ENCODE measurements at regions not wholly inside any gene's neighbourhood (a gene's known extent, or its start where the extent isn't known, plus 50 kb on each side); places are given as distances from the start of the nearest gene placed in this dataset.
"Not testable (repeated sequence)": the region's sequence is repeated elsewhere in the genome, so short reads cannot be mapped to it uniquely, and the experiment has no call there.

DNA sequence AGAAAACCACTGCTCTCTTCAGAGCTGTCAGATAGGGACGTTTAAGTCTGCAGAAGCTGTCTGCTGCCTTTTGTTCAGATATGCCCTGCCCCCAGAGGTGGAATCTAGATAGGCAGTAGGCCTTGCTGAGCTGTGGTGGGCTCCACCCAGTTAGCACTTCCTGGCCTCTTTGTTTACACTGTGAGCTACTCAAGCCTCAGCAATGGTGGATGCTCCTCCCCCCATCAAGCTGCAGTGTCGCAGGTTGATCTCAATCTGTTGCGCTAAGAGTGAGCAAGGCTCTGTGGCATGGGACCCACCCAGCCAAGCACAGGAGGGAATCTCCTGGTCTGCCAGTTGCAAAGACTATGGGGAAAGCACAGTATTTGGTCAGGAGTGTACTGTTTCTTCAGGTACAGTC is 59.2 kb upstream of the ZNF641 start:
- DNase-seq (ENCODE audit: low spot score); CTCF ChIA-PET; POLR2A ChIA-PET (ENCODE audit: low non-redundant PET); H3K27ac ChIP-seq: not testable (repeated sequence)

DNA sequence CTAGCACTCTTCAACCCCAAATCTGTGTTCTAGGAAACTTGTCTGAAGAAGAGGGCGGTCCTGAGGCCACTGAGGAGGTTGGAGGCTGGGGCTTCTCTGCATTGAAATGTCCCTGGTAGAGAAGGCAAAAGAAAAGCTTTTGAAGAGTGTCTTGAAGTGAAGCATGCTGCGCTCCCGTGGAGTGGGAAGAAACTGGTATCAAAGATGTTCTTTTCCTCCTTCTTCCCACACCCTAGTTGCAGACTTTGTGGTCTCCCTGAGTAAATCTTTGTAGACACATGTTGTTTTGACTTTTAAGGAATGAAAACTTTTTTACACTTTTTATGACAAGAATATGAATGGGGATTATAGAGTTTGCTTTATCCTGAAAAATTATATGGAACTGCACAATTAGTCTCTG is 59.0 kb upstream of the ANP32D start:
- H3K27ac ChIP-seq: no peak overlapping the region
- TF ChIP-seq, protein P1, sequence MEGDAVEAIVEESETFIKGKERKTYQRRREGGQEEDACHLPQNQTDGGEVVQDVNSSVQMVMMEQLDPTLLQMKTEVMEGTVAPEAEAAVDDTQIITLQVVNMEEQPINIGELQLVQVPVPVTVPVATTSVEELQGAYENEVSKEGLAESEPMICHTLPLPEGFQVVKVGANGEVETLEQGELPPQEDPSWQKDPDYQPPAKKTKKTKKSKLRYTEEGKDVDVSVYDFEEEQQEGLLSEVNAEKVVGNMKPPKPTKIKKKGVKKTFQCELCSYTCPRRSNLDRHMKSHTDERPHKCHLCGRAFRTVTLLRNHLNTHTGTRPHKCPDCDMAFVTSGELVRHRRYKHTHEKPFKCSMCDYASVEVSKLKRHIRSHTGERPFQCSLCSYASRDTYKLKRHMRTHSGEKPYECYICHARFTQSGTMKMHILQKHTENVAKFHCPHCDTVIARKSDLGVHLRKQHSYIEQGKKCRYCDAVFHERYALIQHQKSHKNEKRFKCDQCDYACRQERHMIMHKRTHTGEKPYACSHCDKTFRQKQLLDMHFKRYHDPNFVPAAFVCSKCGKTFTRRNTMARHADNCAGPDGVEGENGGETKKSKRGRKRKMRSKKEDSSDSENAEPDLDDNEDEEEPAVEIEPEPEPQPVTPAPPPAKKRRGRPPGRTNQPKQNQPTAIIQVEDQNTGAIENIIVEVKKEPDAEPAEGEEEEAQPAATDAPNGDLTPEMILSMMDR (conservative IDR thresholded peaks at IDR 0.05; ENCODE audit: low read depth): no peak
- POLR2A ChIA-PET (ENCODE audit: low non-redundant PET): no interaction called here
- CTCF ChIA-PET: no interaction called here
- no peak for DNase-seq (ENCODE audit: low spot score)

DNA sequence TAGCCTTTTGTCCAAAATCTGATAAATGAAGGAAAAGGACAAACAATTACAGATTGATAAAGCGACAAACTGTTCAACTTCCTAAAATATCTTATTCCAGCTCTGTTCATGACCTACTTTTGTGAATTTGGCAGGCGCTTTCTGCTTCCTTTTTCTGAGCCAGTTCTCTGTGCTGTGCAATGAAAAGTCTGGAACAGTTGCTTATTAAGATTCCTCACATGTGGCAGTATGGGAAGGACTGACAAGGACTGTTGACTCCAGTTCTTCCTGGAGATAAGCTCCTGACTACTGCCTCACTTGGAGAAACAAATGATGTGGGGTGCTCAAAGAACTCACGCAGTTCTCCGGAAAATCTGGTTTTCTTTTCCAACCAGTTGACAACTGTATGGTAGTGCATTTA is 58.3 kb upstream of the ANP32D start:
- TF ChIP-seq, protein P1 (conservative IDR thresholded peaks at IDR 0.05; ENCODE audit: low read depth): no peak
- no peak for DNase-seq (ENCODE audit: low spot score)
- ChIA-PET CTCF (no interaction called here), POLR2A (ENCODE audit: low non-redundant PET) (no interaction called here)
- no peak overlapping the region for H3K27ac ChIP-seq

- POLR2A ChIA-PET (ENCODE audit: low non-redundant PET): interaction anchor here (0.7 kb wide), 1 partner anchor 714 kb away, joined by 4 read pairs; the partner anchor contains the start of gene RPAP3
- no peak overlapping the region for H3K27ac ChIP-seq
- TF ChIP-seq, protein P1 (conservative IDR thresholded peaks at IDR 0.05; ENCODE audit: low read depth): no peak
- CTCF ChIA-PET: interaction anchor here (0.6 kb wide), 1 partner anchor 58 kb away, joined by 6 read pairs; no protein-coding TSS in a partner anchor
- no peak for DNase-seq (ENCODE audit: low spot score)
Observed at GRCh38 chr12:48419116-48419935, 53.0 kb upstream of the ANP32D start.

GRCh38 chr12:48420039-48420775 is 52.2 kb upstream of the ANP32D start:
- no peak overlapping the region for H3K27ac ChIP-seq
- CTCF ChIA-PET: interaction anchor here (0.6 kb wide), 1 partner anchor 57 kb away, joined by 6 read pairs; no protein-coding TSS in a partner anchor
- TF ChIP-seq, protein P1 (conservative IDR thresholded peaks at IDR 0.05; ENCODE audit: low read depth): no peak
- no peak for DNase-seq (ENCODE audit: low spot score)
- POLR2A ChIA-PET (ENCODE audit: low non-redundant PET): no interaction called here

DNA sequence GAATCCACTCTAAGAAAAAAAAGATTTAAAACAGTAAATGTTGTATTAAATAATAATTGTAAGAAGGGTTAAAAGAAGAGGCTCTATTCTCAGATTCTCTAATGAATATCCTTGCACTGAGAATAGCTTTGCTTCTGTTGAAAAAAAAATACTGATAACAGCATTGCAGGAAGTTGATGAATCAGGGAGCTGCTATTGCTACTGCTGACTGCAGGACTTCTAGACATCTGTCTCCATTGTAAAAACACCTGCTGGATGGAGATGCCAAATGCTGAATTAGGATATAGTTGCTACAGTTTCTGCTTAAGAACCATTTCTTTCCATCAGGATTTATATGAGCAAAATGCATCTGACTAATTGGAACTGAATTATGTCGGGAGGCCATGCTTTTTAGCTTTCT is 50.3 kb upstream of the ANP32D start:
- ChIA-PET POLR2A (ENCODE audit: low non-redundant PET) (no interaction called here), CTCF (no interaction called here)
- no peak for DNase-seq (ENCODE audit: low spot score)
- TF ChIP-seq, protein P1 (conservative IDR thresholded peaks at IDR 0.05; ENCODE audit: low read depth): no peak
- no peak overlapping the region for H3K27ac ChIP-seq
